Small intestine (tissue), 7 donors: ENCODE measurements at regions not wholly inside any gene's neighbourhood (a gene's known extent, or its start where the extent isn't known, plus 50 kb on each side); places are given as distances from the start of the nearest gene placed in this dataset.
"Not testable (repeated sequence)": the region's sequence is repeated elsewhere in the genome, so short reads cannot be mapped to it uniquely, and the experiment has no call there.

ENCODE experiments used
- DNase-seq, 2 donors: peaks; one replicate each; pipeline versions ENCODE4 v3.0.0 to v3.0.0-alpha.2; 2013
- FAIRE-seq: peaks from 2 replicates; lab custom pipeline; 2012; peaks lifted over from hg19 to GRCh38; lab: Jason Lieb, UNC
- H3K27ac ChIP-seq, 3 donors: one replicate each; pipeline ENCODE4 v1.5.1; 2013; ENCODE audit warnings: low read length in 2 of 3, mild to moderate bottlenecking in 2 of 3, control low read depth in 1 of 3, inconsistent platforms in 1 of 3, low read depth in 1 of 3, moderate library complexity in 1 of 3
- H3K27me3 ChIP-seq, 3 donors: one replicate each; pipeline ENCODE4 v1.6.1; 2013; ENCODE audit warnings: low read length in 3 of 3, inconsistent platforms in 1 of 3; ENCODE audit not compliant: control insufficient read depth in 3 of 3, insufficient read depth in 3 of 3
- H3K36me3 ChIP-seq, 3 donors: one replicate each; pipeline ENCODE4 v1.6.1; 2013; ENCODE audit warnings: low read length in 3 of 3, inconsistent platforms in 1 of 3, low read depth in 1 of 3, mild to moderate bottlenecking in 1 of 3, moderate library complexity in 1 of 3; ENCODE audit not compliant: control insufficient read depth in 3 of 3, insufficient read depth in 2 of 3
- H3K4me1 ChIP-seq, 3 donors: one replicate each; pipeline ENCODE4 v1.6.1; 2013; ENCODE audit warnings: low read length in 2 of 3, inconsistent platforms in 1 of 3, low read depth in 1 of 3, mild to moderate bottlenecking in 1 of 3, moderate library complexity in 1 of 3; ENCODE audit not compliant: control insufficient read depth in 3 of 3, insufficient read depth in 2 of 3
- H3K4me3 ChIP-seq, 3 donors: one replicate each; pipeline ENCODE4 v1.5.1; 2013; ENCODE audit warnings: low read length in 3 of 3, control low read depth in 1 of 3, inconsistent platforms in 1 of 3, low read depth in 1 of 3, mild to moderate bottlenecking in 1 of 3, moderate library complexity in 1 of 3
- H3K9me3 ChIP-seq, 2 donors: one replicate each; pipeline ENCODE4 v1.6.1; 2013; ENCODE audit warnings: low read depth in 1 of 2, low read length in 1 of 2; ENCODE audit not compliant: control insufficient read depth in 2 of 2, insufficient read depth in 1 of 2
- WGBS, 3 donors: extraction: QIAGEN DNeasy Blood & Tissue Kit; methylation state at CpG; one replicate each; pipeline ENCODE4 v1.1.7; 2013; 5-methylcytosine and 5-hydroxymethylcytosine counted together
- donor health status: healthy with polysubstance abuse.
- donor health status: control.
- donor health status: control.
- donor health status: Bipolar disorder and iron deficiency.
- donor health status: healthy.

- no peaks in the 10 kb centered on the region for H3K9me3 ChIP-seq
- DNase-seq (no peak), FAIRE-seq (no peak)
- no peak overlapping the region for H3K4me3 ChIP-seq
- H3K4me1 ChIP-seq = no peaks in the 10 kb centered on the region
- 54 to 61% (median 61%) methylated on average over 4 of the region's 4 CpGs for WGBS, 3 donors
- no peak overlapping the region for H3K27ac ChIP-seq
- peaks cover 0 to 2% (median 0%) of the 10 kb centered on the region in 3 donors for H3K27me3 ChIP-seq
- no peaks in the 10 kb centered on the region for H3K36me3 ChIP-seq
These were observed 77.7 kb downstream of the TRIM43 start for GRCh38 chr2:95669441-95669991.

DNA sequence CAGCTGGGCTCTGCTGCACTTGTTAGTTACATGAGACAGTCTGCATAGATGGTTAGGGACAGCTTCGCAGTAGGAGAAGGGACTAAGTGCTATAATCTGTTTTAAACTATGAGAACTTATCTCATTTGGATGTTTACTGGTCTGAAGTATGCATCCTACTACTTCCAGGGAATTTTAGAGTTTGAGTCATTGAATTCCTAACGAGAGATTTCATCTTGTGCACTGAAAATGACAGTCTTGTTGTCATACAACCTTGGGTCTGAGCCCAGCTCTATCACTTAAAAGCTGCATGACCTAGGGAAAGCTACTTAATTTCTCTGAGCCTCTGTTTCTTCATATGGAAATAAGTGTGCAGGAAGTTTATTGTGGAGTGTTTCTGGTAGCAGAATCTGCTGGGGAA is 78.4 kb downstream of the TRIM43 start:
- Histone ChIP-seq H3K36me3 (no peaks in the 10 kb centered on the region), H3K4me1 (no peaks in the 10 kb centered on the region), H3K4me3 (no peak overlapping the region), H3K27ac (no peak overlapping the region), H3K9me3 (no peaks in the 10 kb centered on the region), H3K27me3 (peaks cover 0 to 2% (median 0%) of the 10 kb centered on the region in 3 donors)
- no peak for FAIRE-seq
- 57 to 80% (median 72%) methylated on average over 2 of the region's 2 CpGs for WGBS, 3 donors
- no peak for DNase-seq

DNA sequence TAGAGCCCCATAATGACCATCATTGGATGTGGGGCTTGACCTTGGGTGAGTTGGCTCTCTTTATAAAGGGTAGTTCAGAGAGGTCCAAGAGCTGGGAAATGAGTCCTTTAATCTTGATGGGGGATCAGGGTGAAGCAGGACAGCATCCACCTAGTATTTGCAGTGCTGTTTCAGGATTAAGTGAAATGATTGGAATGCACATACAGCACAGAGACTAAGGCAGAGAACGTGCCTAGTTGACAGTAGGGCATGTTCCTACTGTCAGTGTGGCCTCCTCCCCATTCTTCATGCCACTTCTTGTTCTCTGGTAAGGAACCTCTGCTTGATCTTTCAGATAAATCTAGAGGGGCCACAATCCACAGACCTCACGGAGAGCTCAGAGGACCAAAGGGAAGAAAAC is 78.9 kb downstream of the TRIM43 start:
- H3K4me3 ChIP-seq = no peak overlapping the region
- H3K4me1 ChIP-seq = no peaks in the 10 kb centered on the region
- no peaks in the 10 kb centered on the region for H3K9me3 ChIP-seq
- FAIRE-seq (no peak), DNase-seq (no peak)
- peaks cover 0 to 2% (median 0%) of the 10 kb centered on the region in 3 donors for H3K27me3 ChIP-seq
- H3K27ac ChIP-seq = no peak overlapping the region
- WGBS, 3 donors = 78 to 90% (median 84%) methylated on average over 2 of the region's 2 CpGs
- H3K36me3 ChIP-seq = no peaks in the 10 kb centered on the region

GRCh38 chr2:95671171-95671570 is 79.4 kb downstream of the TRIM43 start:
- FAIRE-seq, H3K27me3 ChIP-seq, H3K4me1 ChIP-seq, H3K9me3 ChIP-seq, H3K4me3 ChIP-seq, H3K27ac ChIP-seq, DNase-seq, H3K36me3 ChIP-seq: not testable (repeated sequence)
- WGBS, 3 donors = 85 to 91% (median 90%) methylated on average over 4 of the region's 4 CpGs

DNA sequence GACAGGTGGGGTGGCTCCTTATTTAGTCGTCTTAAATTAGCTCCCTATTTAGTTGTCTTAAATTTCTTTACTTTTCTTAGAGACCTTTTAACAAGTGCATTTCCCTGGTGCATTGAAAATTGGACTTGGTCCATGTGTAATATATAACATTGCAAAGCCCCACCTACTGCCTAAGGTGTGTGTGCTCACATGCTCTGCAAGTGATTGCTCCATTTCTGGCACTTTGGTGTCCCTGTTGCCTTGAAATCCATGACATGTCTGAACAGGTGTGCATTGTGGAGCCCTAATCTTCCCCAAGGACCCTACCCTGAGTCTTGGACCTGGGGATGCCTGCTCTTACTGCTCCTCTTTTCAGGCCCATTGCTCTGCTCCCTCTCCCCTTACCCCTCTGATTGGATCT is 80.2 kb downstream of the TRIM43 start:
- not testable (repeated sequence) for H3K4me1 ChIP-seq, H3K36me3 ChIP-seq, H3K27ac ChIP-seq, FAIRE-seq, H3K9me3 ChIP-seq, H3K27me3 ChIP-seq, H3K4me3 ChIP-seq
- WGBS, 3 donors = 10 to 65% (median 33%) methylated on average over 1 of the region's 1 CpG
- DNase-seq = peak; percentile 26 to 41

DNA sequence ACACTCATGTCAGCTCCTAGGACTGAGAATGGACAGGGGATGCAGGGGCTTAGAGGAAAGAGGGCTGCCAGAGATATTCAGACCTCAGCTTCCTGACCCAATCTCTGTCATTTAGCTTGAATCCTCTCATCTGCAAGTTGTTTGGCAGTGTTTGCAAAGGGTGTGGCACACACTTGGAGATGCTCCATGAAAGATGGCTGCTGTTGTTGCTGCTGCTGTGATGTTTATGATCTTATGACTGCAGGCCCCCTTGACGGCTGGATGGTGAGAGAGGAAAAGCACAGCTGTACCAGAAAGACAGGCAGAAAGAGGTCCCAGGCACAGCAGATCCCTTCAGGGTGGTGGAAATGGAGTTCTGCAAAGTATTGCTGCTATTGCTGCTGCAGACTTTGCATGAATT is 80.7 kb downstream of the TRIM43 start:
- DNase-seq, H3K9me3 ChIP-seq, H3K27me3 ChIP-seq, H3K4me3 ChIP-seq, H3K4me1 ChIP-seq, H3K27ac ChIP-seq, H3K36me3 ChIP-seq, FAIRE-seq: not testable (repeated sequence)
- 7 to 33% (median 21%) methylated on average over 1 of the region's 1 CpG for WGBS, 3 donors

DNA sequence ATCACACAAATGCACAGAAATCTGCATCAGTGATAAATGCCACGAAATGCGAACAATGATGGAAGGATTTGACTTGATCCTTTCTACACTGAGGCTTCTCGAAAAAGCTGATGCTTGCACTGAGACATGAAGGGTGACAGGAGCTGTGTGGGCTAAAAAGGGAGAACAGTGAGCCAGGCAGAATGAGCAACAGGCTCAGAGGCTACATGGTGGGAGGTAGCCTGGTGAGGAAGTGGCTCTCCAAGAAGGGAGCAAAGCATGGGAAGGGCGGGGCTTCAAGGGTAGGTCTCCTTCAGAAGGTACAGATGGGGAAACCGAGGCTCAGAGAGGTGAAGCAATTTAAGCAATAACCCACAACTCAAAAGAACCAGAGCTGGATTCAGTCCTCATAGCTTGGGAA is 82.4 kb downstream of the TRIM43 start:
- 73 to 89% (median 84%) methylated on average over 5 of the region's 5 CpGs for WGBS, 3 donors
- FAIRE-seq = no peak
- no peaks in the 10 kb centered on the region for H3K9me3 ChIP-seq

DNA sequence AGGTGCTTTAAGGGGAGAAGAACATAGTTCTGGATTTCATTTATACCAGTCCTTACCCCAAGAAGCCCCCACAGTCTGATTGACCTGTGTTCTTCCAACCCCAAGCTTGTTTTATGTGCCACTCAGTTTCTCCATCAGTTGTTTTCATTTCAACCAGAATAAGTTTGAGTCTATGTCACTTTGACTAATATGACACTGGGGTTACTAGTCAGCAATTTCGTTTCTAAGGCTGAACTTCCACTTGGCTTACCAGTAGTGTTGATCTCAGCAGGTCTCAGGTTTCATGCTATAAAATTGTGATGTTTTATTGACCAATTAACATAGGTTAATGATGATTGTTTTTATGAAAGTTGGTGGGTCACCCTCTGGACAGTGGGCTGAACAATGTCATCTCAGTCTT is 84.8 kb downstream of the TRIM43 start:
- H3K4me3 ChIP-seq, H3K4me1 ChIP-seq, H3K27ac ChIP-seq, DNase-seq, FAIRE-seq, H3K9me3 ChIP-seq, H3K27me3 ChIP-seq, H3K36me3 ChIP-seq: not testable (repeated sequence)
- 50 to 58% (median 56%) methylated on average over 1 of the region's 1 CpG for WGBS, 3 donors

More for the DNA sequence above, 82.4 kb downstream of the TRIM43 start:
- no peaks in the 10 kb centered on the region for H3K27me3 ChIP-seq
- DNase-seq = no peak
- no peak overlapping the region for H3K27ac ChIP-seq
- no peaks in the 10 kb centered on the region for H3K4me1 ChIP-seq
- no peak overlapping the region for H3K4me3 ChIP-seq
- H3K36me3 ChIP-seq = no peaks in the 10 kb centered on the region

- H3K9me3 ChIP-seq = no peaks in the 10 kb centered on the region
- DNase-seq (no peak), FAIRE-seq (no peak)
- H3K27ac ChIP-seq = no peak overlapping the region
- WGBS, 3 donors = 82 to 90% (median 83%) methylated on average over 4 of the region's 4 CpGs
- H3K4me1 ChIP-seq = peaks cover 0 to 7% (median 0%) of the 10 kb centered on the region in 3 donors
- H3K27me3 ChIP-seq = no peaks in the 10 kb centered on the region
- H3K36me3 ChIP-seq = no peaks in the 10 kb centered on the region
- H3K4me3 ChIP-seq = no peak overlapping the region
These were observed 85.5 kb downstream of the TRIM43 start for GRCh38 chr2:95677346-95677745.
